ENCODE measurements at regions not wholly inside any gene's neighbourhood (a gene's known extent, or its start where the extent isn't known, plus 50 kb on each side); places are given as distances from the start of the nearest gene placed in this dataset.
"Not testable (repeated sequence)": the region's sequence is repeated elsewhere in the genome, so short reads cannot be mapped to it uniquely, and the experiment has no call there.

DNA sequence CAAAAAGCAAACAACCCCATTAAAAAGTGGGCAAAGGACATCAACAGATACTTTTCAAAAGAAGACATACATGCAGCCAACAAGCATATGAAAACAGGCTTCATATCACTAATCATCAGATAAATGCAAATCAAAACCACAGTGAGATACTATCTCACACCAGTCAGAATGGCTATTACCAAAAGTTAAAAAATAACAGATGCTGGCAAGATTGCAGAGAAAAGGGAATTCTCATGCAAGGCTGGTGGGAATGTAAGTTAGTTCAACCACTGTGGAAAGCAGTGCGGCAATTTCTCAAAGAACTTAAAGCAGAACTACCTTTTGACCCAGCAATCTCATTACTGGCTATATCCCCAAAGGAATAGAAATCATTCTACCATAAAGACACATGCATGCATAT is 260.8 kb downstream of the C11orf87 start:
- DNase-seq, result not testable (repeated sequence)

DNA sequence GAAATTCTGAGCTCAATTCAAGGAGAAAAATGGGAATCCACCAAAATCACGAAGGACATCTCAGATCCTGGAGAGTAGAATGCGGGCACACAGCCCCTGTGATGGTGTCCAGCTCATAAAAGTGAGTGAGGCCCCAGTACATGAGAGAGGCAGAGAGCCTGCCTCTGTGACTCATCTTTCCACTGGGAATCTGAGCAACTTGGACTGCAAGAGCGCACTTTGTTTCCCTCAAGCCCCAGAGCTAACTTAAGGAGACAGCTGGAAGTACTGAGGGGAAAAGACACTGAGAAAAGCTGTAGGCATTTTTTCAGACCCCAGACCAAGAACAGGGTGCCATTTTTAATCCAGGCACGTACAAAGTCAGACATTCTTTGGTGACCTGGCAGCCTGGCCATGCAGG is 273.7 kb downstream of the C11orf87 start:
- no peak for DNase-seq

DNA sequence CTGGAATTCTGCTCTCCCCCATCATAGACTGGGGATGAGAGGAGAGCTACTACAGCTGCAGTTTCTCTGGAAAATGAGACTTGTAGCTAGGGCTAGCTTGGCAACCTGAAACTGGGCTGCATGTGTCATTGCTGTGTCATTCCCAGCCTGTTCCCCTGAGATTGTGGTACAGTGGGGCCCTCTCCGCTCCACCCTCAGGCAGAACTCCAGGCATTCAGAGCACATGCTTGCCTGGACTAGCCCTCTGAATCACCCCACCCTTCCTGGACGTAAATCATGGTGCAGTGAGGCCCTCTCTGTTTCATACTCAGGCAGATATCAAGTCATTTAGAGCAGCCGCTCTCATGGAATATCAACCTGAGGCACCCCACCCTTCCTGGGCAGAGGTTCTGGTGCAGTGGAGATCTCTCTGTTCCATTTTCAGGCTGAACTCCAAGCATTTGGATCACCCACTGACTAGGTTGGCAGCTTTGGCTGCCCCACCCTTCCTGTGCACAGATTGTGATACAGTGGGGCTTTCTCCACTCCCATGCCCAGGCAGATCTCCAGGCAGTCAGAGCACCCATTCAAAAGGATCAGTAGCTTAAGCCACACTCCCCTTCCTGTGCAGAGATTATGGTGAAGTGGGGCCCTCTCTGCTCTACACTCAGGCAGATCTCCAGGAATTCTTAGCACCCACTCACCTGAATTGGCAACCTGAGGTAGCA is 274.4 kb downstream of the C11orf87 start:
- no peak for DNase-seq

DNA sequence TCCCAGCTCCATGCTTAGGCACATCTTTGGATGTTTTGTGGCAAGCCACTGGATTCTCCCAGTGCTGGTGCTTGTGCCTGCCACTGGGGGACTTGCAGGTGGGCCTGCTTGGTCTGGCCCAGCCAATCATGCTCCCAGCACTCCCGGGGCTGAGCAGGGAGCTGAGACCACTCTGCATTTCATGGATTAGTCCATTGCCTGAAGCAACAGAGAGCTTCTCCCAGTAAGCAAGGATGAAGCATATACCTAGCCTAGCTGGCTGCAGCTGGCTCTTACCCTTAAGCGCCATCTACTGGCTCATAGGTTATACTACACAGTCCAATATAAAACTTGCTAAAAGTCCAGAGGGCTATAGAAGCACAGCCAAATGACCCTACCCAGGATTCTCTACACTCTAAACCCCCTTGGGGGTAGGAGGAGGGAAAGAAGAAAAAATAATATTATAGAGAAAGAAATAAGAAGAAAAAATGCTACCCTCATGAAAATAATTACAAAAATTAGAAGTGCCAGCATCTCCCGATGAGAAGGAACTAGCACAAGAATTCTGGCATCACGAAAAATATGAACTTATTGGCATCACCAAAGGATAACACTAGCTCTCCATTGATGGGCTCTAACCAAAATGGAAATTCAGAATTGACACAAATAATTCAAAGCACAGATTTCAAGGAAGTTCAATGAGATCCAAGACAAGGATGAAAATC is 275.3 kb downstream of the C11orf87 start:
- no peak for DNase-seq

DNA sequence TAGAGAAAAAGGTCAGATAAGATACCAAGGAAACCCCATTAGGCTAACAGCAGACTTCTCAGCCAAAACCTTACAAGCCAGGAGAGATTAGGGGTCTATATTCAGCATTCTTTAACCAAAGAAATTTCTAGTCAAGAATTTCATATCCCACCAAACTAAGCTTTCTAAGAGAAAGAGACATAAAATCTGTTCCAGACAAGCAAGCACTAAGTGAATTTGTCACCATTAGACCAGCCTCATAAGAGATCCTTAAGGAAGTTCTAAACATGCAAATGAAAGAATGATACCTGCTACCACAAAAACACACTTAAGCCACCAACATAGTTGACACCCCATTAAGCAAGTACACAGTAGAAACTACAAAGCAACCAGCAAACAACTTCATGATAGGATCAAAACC is 276.2 kb downstream of the C11orf87 start:
- no peak for DNase-seq

DNA sequence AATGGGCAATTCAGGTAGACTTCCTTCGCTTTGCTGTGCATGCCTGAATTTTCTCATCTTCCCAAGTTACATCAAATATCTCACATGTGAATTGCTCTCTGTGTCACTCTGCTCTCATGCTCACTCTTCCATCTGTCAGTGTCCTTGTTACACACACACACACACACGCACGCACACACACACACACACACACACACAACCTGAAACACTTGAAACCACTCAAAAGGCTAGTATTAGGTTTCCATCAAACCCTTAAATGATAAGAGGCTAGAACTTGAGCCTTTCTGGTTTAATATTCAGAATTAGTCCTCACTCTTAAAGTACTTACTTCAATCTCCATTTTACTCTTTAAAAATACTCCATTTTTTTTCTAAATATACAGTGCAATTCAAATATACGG is 282.4 kb downstream of the C11orf87 start:
- DNase-seq, result no peak

DNA sequence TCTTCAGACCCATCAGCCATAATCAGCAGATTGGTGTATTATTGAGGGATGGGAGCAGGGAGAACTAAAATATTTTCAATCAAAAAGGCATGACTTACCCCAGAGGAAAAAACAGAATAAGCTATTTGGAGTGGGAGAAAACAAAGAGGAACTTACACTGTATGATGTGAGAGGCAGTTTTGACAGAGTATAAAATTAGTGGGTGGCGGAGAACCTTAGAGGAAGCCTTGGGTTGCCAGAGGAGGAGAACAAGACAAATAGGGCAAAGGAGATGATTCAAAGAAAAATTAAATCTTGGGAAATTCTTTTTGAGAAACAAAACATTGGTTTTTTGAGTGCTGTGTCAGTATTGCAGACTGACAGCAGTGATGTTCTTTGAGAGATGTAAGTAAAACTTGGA is 285.0 kb downstream of the C11orf87 start:
- no peak for DNase-seq

DNA sequence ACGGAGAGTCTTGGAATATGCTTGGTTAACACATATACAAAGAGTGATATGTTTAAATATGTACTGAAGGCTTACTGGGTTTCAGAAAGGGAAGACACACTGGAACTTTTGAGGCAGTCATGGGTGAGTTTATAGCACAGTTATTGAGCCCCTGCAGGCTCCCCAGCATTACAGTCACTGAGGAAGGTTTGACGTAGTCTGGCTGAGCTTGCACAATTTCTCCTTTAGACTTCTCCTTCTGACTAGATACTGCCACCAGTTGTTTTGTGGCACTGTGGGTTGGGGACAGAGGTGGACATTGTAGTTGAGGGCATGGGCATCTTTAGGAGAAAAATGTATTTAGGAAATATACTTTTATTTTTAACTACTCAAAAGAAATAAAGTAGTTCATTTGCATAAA is 285.4 kb downstream of the C11orf87 start:
- DNase-seq, result no peak

DNA sequence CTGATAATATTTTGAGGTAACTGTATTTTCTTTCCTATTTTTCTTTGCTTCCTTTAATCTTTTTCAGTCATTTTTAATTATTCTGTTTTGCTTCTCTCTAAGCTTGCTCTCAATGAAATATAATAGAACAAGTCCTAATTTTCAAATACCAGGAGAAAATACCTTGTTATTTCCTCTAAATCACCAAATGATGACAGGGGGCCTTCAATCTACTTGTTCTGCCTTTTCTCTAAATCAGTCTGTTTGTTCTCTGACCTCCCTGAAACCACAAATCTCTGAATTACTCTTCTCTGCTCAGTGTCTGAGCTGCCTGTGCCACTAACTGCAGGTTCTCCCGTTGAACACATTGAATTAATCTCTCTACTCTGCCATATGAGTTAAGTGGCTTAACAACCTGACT is 286.2 kb downstream of the C11orf87 start:
- DNase-seq, result no peak

DNA sequence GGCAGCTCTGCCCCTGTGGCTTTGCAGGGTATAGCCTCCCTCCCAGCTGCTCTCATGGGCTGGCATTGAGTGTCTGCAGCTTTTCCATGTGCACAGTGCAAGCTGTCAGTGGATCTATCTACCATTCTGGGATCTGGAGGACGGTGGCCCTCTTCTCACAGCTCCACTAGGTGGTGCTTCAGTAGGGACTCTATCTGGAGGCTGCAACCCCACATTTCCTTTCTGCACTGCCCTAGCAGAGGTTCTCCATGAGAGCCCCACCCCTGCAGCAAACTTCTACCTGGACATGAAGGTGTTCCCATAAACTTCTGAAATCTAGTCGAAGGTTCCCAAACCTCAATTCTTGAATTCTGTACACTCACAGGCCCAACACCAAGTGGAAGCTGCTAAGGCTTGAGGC is 292.5 kb downstream of the C11orf87 start:
- DNase-seq, result not testable (repeated sequence)

DNA sequence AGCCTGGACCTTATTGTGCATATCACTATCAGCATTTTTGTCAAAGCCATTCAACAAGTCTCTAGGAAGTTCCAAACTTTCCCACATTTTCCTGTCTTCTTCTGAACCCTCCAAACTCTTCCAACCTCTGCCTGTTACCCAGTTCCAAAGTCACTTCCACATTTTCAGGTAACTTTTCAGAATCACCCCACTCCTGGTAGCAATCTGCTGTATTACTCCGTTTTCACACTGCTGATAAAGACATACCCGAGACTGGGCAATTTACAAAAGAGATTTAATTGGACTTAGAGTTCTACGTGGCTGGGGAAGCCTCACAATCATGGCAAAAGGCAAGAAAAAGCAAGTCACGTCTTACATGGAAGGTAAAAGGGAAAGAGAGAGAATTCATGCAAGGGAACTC is 293.4 kb downstream of the C11orf87 start:
- not testable (repeated sequence) for DNase-seq

DNA sequence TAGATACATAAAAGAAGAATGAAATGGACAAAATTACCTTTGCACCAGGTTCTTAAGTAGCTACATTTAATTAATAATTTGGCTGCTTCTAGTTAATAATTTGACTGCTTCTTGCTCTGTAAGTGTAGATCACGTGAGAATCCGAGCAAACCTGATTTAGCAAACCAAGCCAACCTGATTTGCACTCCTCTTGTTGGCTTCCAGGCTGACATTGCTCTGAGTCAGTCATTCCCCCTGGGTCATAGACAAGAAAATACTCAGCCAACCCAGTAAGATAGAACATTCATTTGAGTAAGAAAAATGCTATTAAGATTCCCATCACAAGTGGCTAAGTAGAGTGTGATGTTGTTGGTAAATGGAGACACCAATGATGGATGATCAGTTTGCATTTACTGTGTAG is 304.1 kb downstream of the C11orf87 start:
- no peak for DNase-seq

DNA sequence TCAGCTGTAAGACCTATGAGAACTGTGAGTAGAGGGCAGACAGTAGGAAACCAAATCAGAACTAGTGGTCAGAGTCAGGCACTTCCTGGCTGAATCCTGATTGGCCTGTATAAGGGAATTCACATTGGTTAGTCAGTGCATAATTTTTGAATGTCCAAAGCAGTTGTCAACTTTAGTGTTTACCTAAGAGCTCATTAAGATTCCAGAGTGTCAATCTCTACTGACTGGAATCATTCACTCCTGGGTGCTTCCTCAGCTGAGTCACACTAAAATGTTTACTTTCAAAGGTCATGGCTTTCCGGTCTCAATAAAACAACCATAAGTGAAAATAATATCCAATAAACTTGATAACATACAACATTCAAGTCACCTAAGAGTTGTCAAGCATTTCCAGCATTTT is 306.1 kb downstream of the C11orf87 start:
- no peak for DNase-seq

DNA sequence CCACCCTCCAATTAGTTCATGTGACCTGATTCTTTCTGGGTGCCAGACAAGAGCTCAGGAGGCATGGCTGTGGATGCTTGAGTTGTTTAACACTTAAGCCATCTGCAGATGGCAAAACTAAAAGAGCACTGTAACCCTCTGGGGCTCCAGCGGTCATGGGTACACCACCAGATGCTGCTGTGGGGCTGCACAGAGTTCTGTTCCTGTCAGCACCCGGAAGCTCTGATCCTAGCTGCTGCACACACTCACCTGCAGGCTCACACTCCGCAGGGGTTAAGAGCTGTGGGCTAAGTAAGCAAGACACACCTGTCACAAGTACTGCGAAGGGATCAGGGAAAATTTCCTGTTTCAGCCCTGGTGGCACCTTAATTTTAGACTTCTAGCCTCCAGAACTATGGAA is 307.8 kb downstream of the C11orf87 start:
- DNase-seq, result no peak

DNA sequence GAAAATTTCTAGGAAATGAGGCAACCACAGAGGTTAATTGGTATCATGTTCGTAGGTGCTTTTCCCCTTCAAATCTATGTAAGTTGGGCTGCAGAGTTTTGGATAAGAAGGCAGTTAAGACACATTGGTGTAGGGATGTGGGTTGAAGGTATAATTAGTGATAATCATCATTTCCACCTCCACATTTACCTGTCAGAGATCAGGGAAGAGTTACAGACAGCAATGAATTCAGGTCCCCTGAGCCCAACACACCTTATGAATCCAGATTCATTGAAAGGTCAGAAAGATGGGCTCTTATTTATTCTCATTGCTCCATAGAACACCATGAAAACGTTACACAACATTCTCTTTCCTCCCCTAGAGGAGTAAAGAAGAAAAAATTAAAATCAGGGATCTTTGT is 308.7 kb downstream of the C11orf87 start:
- no peak for DNase-seq

DNA sequence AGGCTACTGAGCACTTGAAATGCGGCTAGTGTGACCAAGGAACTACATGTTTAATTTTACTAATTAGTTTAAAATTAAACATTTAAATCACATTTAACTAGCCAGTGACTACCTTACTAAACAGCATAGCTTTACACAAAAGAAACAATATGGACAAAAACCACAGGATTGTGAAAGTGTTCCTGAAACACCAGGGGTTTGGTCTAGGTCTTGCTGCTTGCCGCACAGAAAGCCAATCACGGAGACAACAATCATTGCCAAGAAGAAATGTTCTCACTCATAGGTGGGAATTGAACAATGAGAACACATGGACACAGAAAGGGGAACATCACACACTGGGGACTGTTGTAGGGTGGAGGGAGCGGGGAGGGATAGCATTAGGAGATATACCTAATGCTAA is 309.5 kb downstream of the C11orf87 start:
- DNase-seq, result no peak

DNA sequence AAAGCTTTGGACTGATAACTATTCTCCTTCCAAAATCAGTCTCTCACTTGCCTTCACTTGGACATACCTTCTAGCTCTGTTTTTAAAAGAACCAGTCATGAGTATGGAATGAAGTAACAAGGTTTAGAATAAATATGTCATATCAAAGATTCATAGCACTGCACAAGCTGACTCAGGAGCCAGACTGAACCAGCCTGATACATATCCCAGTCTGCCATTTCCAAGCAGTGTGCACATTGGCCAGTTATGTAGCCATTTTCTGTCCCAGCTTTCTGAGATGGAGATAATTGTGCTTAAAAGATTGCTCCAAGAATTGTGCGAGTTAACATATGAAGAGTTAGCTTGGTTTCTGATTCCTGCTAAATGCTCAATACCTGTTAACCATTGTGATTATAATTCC is 311.3 kb downstream of the C11orf87 start:
- no peak for DNase-seq

DNA sequence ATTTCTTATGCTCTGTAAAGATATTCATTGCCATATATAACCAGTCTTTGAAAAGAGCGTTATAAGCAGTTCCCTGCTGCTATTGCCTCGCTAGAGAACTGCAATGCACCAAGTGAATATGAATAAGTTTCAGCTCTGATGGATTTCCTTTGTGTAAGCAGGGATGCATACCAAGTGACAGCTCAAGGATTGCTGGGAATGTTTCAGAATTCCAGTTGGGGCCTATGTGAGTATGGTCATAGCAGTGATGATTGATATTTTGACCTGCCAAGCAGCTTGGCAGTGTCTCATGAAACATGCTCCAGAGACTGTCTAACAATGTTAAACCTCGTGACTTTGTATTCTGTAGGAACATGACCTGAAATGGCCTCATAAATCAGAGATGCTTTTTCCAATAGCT is 312.6 kb downstream of the C11orf87 start:
- DNase-seq, result no peak

DNA sequence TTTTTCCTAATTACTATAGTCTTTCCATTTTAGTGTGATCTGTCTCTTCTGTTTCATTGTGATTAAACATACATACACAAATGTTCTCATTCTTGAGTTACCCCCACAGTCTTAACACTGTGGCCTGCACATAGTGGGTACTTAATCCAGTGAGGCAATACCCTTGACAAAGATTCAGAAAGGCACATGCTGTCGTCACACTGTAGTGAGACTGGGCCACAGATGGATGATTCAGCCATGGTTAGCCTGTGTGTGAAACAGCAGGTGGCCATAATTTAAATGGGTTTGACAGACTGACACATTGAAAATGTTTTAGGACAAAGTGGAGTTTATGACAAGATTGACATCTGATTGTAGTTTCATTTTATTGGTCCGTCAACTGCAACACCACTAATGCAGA is 313.1 kb downstream of the C11orf87 start:
- DNase-seq, result no peak

DNA sequence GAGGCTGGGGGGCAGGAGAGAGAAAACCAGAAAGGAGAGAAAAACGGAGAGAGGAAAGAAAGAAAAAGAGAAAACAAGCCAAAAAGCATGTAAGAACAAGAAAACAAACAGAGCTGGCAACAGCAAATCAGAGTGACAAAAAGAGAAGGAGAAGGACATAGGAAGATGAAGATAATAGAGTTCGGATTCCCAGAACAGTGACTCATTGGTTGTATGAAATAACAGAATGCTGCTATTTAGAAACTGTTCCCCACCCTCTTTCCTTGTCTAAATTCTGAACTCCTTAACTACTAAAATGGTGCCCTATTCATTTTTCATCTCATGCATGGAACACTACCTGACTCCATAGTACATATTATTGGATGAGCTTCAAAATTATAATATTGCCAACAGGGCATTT is 317.4 kb downstream of the C11orf87 start:
- DNase-seq, result no peak

DNA sequence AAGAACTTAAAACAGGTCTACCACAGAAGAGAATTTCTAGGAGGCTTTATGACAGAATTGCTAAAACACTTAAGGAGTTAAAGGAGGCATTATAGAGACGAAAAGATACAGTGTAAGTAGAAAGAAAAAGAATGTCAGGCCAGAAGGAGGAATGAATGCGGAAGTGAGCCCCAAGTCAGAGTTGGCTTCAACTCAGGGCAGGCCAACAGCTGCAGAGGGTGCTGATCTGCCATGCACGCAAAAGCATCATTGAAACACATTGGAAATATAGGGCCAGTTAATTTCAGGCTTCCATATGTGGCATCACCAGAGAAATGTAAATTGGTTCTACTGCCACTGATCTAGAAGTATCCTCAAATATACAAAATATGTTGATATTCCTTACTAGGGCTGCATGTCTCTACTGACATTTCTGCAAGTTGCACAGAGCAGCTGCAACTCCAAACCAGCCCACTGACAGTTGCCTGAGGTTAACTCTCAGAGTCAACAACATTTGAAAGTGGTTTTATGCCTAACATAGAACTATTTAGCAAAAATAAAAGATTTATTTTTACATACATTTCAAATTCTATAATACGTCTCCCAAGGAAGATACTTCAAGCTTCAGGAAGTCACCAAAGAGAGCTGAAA is 324.1 kb downstream of the C11orf87 start:
- DNase-seq, result no peak

DNA sequence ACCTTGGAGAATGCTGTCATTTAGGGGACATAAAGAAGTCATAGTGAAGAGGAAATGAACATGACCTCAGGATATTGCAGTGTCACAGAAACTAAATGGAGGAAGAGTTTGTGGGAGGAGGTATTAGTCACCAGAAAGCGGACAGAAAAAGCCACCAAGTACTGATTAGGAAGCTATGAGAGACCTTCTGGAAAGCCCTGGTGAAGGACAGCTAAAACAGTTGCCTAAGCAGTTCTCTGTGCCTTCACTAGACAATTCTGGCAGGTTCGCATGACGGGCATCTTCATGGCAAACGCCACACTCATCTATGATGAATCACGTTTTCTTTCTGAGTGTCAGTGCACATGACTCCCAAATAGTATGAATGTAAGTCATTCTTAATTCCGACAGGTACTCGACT is 325.8 kb downstream of the C11orf87 start:
- no peak for DNase-seq

DNA sequence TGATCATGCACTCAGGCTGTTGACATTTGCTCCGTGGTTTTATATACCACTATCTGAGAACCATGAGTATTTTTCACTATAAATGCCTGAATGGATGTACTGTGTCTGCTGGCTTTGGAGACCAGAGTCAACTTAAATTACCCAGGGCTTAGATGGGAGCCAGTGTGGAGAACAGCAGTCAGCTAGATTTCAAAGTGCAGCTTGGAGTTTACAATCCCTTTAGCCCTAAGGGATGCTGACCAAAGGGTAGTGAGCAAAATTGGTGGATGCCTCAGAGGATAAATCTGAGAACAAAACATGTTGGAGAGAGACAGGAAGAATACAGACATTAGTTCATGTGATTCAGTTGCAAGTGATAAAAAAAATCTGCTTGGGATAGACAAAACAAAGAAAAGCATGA is 327.5 kb downstream of the C11orf87 start:
- no peak for DNase-seq

DNA sequence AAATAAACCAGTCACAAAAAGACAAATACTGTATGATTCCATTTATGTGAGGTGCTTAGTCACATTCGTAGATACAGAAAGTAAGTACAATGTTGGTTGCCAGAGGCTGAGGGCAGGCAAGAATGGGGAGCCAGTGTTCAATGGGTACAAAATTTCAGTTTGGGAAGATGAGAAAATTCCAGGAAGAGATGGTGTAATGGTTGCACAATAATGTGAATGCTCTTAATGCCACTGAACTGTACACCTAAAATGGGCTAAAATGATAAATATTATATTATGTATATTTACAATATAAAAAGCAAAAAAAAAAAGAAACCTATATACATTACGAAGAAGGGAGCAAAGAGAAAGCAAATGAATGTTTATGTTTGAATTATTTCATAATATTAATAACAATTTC is 329.0 kb downstream of the C11orf87 start:
- no peak for DNase-seq

Measured in activated effector memory CD4-positive, alpha-beta T cell treated with anti-CD3 and anti-CD28 coated beads, Interleukin-2, amount 50 U/mL, for 16 hours (primary cell).